ENCODE measurements at regions not wholly inside any gene's neighbourhood (a gene's known extent, or its start where the extent isn't known, plus 50 kb on each side); places are given as distances from the start of the nearest gene placed in this dataset.

- TF ChIP-seq CTCF (tag by site-specific recombination; IDR thresholded peaks at IDR 0.05) = no peak
- no peak for TF ChIP-seq ZBTB1 (tag by site-specific recombination; IDR thresholded peaks at IDR 0.05)
- TF ChIP-seq ZNF660 (tag by site-specific recombination; IDR thresholded peaks at IDR 0.05) = no peak
- TF ChIP-seq ZBTB10 (tag by site-specific recombination; IDR thresholded peaks at IDR 0.05) = no peak
- no peak for TF ChIP-seq ZBTB8A (tag by site-specific recombination; IDR thresholded peaks at IDR 0.05)
- no peak for TF ChIP-seq ZNF37A (tag by site-specific recombination; IDR thresholded peaks at IDR 0.05)
- TF ChIP-seq HOXA7 (CRISPR knock-in tag; IDR thresholded peaks at IDR 0.05; ENCODE audit: borderline replicate concordance) = no peak
- no peak for TF ChIP-seq MZF1 (tag by site-specific recombination; IDR thresholded peaks at IDR 0.05; ENCODE audit: borderline replicate concordance)
- TF ChIP-seq SETDB1 (IDR thresholded peaks at IDR 0.05; ENCODE audit: insufficient read length, low read length) = no peak
- TF ChIP-seq ZNF785 (tag by site-specific recombination; IDR thresholded peaks at IDR 0.05) = no peak
These were observed 990.1 kb upstream of the NRXN1 start for GRCh38 chr2:52022006-52022405.
